GM23338 (cell line): ENCODE measurements at regions not wholly inside any gene's neighbourhood (a gene's known extent, or its start where the extent isn't known, plus 50 kb on each side); places are given as distances from the start of the nearest gene placed in this dataset.

Source experiments
- ATAC-seq: fragments of 200-7000 bp; cut with Tn5 transposase; 3 replicates; pipeline ENCODE4 v1.9.1; 2020
- DNase-seq: peaks from one replicate; pipeline ENCODE4 v3.0.0-alpha.2; 2015; ENCODE audit warnings: low spot score
- H2AFZ ChIP-seq: fragments of 200-600 bp; sonication (generic); 2 replicates; pipeline ENCODE4 v1.8.0; 2016; ENCODE audit warnings: antibody characterized with exemption, mild to moderate bottlenecking, moderate library complexity
- H3F3A ChIP-seq: fragments of 200-600 bp; sonication (generic); replicated peaks from 2 replicates; pipeline ENCODE4 v1.8.0; 2017; ENCODE audit warnings: antibody characterized with exemption, mixed run types, low read depth
- H3K27ac ChIP-seq: fragments of 200-600 bp; sonication (generic); 2 replicates; pipeline ENCODE4 v1.6.1; 2016; ENCODE audit warnings: low read depth
- H3K27me3 ChIP-seq: fragments of 200-600 bp; sonication (generic); 2 replicates; pipeline ENCODE4 v1.8.0; 2016; ENCODE audit warnings: mild to moderate bottlenecking, mixed run types, moderate library complexity; ENCODE audit not compliant: insufficient read depth
- H3K36me3 ChIP-seq: fragments of 200-600 bp; sonication (generic); 2 replicates; pipeline ENCODE4 v1.8.0; 2016; ENCODE audit warnings: mild to moderate bottlenecking; ENCODE audit not compliant: insufficient read depth
- H3K4me1 ChIP-seq: fragments of 200-600 bp; sonication (generic); 2 replicates; pipeline ENCODE4 v1.8.0; 2016; ENCODE audit warnings: mild to moderate bottlenecking, moderate library complexity; ENCODE audit not compliant: insufficient read depth
- H3K4me2 ChIP-seq: fragments of 200-600 bp; sonication (generic); 2 replicates; pipeline ENCODE4 v1.7.1; 2017; ENCODE audit warnings: mixed run types
- H3K4me3 ChIP-seq: fragments of 200-600 bp; sonication (generic); 2 replicates; pipeline ENCODE4 v1.6.1; 2016; ENCODE audit warnings: mixed run types
- H3K79me2 ChIP-seq: fragments of 200-600 bp; sonication (generic); replicated peaks from 2 replicates; pipeline ENCODE4 v1.8.0; 2017; ENCODE audit warnings: mild to moderate bottlenecking; ENCODE audit not compliant: insufficient read depth
- H3K9me2 ChIP-seq: fragments of 200-600 bp; sonication (generic); 2 replicates; pipeline ENCODE4 v1.8.0; 2017; ENCODE audit not compliant: insufficient read depth
- H4K20me1 ChIP-seq: fragments of 200-600 bp; sonication (generic); replicated peaks from 2 replicates; pipeline ENCODE4 v1.8.0; 2017; ENCODE audit warnings: mild to moderate bottlenecking; ENCODE audit not compliant: insufficient read depth
- H3K27ac Mint-ChIP-seq: 2 replicates; pipeline ENCODE4 v1.8.0; 2020; ENCODE audit warnings: inconsistent platforms, mild to moderate bottlenecking, moderate library complexity, mixed read lengths
- H3K27me3 Mint-ChIP-seq: 3 replicates; pipeline ENCODE4 v1.8.0; 2022; ENCODE audit warnings: low read depth, mild to moderate bottlenecking, moderate library complexity, mixed read lengths, inconsistent platforms; ENCODE audit not compliant: insufficient read depth, poor library complexity
- H3K36me3 Mint-ChIP-seq: 3 replicates; pipeline ENCODE4 v1.8.0; 2021; ENCODE audit warnings: low read depth, mild to moderate bottlenecking, inconsistent platforms, moderate library complexity, mixed read lengths
- H3K4me1 Mint-ChIP-seq: 3 replicates; pipeline ENCODE4 v1.8.0; 2020; ENCODE audit warnings: mild to moderate bottlenecking, inconsistent platforms, mixed read lengths
- H3K4me3 Mint-ChIP-seq: 3 replicates; pipeline ENCODE4 v1.8.0; 2021; ENCODE audit warnings: moderate library complexity, mild to moderate bottlenecking, inconsistent platforms, mixed read lengths
- H3K9me3 Mint-ChIP-seq: 3 replicates; pipeline ENCODE4 v1.8.0; 2020; ENCODE audit warnings: moderate library complexity, mild to moderate bottlenecking, inconsistent platforms, mixed read lengths
- CREB1 ChIP-seq: fragments of 250-450 bp; sonication (Bioruptor Pico); IDR thresholded peaks from 2 replicates; pipeline ENCODE4 v1.5.0; 2020; ENCODE audit warnings: low read depth, mild to moderate bottlenecking, moderate library complexity
- EZH2 ChIP-seq: fragments of 200-600 bp; sonication (generic); IDR thresholded peaks from one replicate; pipeline ENCODE4 v1.8.0; 2017; ENCODE audit warnings: antibody characterized with exemption, mild to moderate bottlenecking, low read depth; ENCODE audit not compliant: unreplicated experiment
- EZH2phosphoT487 ChIP-seq: fragments of 200-600 bp; sonication (generic); IDR thresholded peaks from one replicate; pipeline ENCODE4 v1.8.1; 2018; ENCODE audit warnings: antibody characterized with exemption; ENCODE audit not compliant: unreplicated experiment
- JUNB ChIP-seq: IDR thresholded peaks from one replicate; pipeline ENCODE4 v1.6.1; 2016; ENCODE audit warnings: antibody characterized with exemption; ENCODE audit not compliant: unreplicated experiment
- NANOG ChIP-seq: IDR thresholded peaks from 2 replicates; pipeline ENCODE4 v1.6.1; 2016; ENCODE audit warnings: antibody characterized with exemption, borderline replicate concordance
- ZNF114 ChIP-seq: fragments of 250-450 bp; sonication (Bioruptor Pico); IDR thresholded peaks from 2 replicates; pipeline ENCODE4 v1.5.0; 2020; ENCODE audit warnings: mild to moderate bottlenecking, moderate library complexity
- ZNF331 ChIP-seq: fragments of 250-450 bp; sonication (Bioruptor Pico); IDR thresholded peaks from 2 replicates; pipeline ENCODE4 v1.5.0; 2020; ENCODE audit warnings: low read depth, mild to moderate bottlenecking, moderate library complexity
- ZNF462 ChIP-seq: fragments of 250-450 bp; sonication (Bioruptor Pico); IDR thresholded peaks from 2 replicates; pipeline ENCODE4 v1.5.0; 2020; ENCODE audit warnings: mild to moderate bottlenecking, moderate library complexity
- TF ChIP-seq, protein P1 (sequence below), 2 experiments: fragments of 200-600 bp in 1 of 2; sonication (generic) in 1 of 2; conservative IDR thresholded peaks; 2 replicates each; pipeline versions ENCODE4 v1.5.1 to v1.6.1; 2016 to 2017; ENCODE audit warnings: antibody characterized with exemption in 2 of 2, low read depth in 2 of 2, mild to moderate bottlenecking in 2 of 2, moderate library complexity in 1 of 2
- TF ChIP-seq, protein P2 (sequence below): IDR thresholded peaks from 2 replicates; pipeline ENCODE4 v1.6.1; 2016; ENCODE audit warnings: antibody characterized with exemption

- TF ChIP-seq, protein P1, sequence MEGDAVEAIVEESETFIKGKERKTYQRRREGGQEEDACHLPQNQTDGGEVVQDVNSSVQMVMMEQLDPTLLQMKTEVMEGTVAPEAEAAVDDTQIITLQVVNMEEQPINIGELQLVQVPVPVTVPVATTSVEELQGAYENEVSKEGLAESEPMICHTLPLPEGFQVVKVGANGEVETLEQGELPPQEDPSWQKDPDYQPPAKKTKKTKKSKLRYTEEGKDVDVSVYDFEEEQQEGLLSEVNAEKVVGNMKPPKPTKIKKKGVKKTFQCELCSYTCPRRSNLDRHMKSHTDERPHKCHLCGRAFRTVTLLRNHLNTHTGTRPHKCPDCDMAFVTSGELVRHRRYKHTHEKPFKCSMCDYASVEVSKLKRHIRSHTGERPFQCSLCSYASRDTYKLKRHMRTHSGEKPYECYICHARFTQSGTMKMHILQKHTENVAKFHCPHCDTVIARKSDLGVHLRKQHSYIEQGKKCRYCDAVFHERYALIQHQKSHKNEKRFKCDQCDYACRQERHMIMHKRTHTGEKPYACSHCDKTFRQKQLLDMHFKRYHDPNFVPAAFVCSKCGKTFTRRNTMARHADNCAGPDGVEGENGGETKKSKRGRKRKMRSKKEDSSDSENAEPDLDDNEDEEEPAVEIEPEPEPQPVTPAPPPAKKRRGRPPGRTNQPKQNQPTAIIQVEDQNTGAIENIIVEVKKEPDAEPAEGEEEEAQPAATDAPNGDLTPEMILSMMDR (conservative IDR thresholded peaks at IDR 0.05; ENCODE audit: low read depth in 2 of 2), result no peak
- TF ChIP-seq EZH2phosphoT487, result no peak
- TF ChIP-seq, protein P2, sequence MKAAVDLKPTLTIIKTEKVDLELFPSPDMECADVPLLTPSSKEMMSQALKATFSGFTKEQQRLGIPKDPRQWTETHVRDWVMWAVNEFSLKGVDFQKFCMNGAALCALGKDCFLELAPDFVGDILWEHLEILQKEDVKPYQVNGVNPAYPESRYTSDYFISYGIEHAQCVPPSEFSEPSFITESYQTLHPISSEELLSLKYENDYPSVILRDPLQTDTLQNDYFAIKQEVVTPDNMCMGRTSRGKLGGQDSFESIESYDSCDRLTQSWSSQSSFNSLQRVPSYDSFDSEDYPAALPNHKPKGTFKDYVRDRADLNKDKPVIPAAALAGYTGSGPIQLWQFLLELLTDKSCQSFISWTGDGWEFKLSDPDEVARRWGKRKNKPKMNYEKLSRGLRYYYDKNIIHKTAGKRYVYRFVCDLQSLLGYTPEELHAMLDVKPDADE, result no peak
- no peak for TF ChIP-seq ZNF331 (CRISPR knock-in tag)
- TF ChIP-seq CREB1, result no peak
Measured at GRCh38 chr3:22858486-22858885, 344.6 kb upstream of the UBE2E2 start (continued).

DNA sequence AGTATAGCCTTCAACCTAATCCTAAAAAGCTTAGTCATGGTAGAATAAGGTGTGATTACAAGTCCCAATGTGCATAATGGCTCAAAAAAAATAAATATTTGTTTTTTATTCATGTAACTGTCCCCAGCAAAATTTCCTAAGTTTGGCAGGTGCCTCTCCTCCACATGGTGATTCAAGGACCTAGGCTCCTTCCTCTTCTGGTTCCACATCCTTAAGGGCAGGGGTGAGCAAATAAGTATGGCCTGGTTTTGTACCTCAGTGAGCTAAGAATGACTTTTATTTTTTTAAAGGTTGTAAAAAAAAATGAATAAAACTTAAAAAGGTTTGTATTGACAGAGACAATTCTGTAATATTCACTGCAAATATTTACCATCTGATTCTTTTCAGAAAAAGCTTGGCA is 343.5 kb upstream of the UBE2E2 start:
- no peak overlapping the region for H3K4me3 ChIP-seq
- no peak overlapping the region for H3K4me2 ChIP-seq
- no peaks in the 10 kb centered on the region; the same call in 1 of the 2 replicates for H3K4me1 ChIP-seq
- DNase-seq (no peak), ATAC-seq (no peak)
- no peaks in the 10 kb centered on the region for H3F3A ChIP-seq
- H3K36me3 ChIP-seq, result no peaks in the 10 kb centered on the region
- no peak overlapping the region for H3K4me3 Mint-ChIP-seq
- H3K27ac ChIP-seq, result no peak overlapping the region
- H3K27me3 ChIP-seq, result no peaks in the 10 kb centered on the region
- H3K9me2 ChIP-seq, result 0 out of 2 replicates have a peak, but pooled peaks cover 4% of the 10 kb centered on the region
- H3K9me3 Mint-ChIP-seq, result no peaks in the 10 kb centered on the region
- no peaks in the 10 kb centered on the region for H3K79me2 ChIP-seq
- TF ChIP-seq ZNF331 (CRISPR knock-in tag) (no peak), EZH2 (no peak), JUNB (no peak), ZNF114 (no peak), ZNF462 (no peak), EZH2phosphoT487 (no peak), NANOG (no peak)
- TF ChIP-seq, protein P2, result no peak
- TF ChIP-seq, protein P1 (conservative IDR thresholded peaks at IDR 0.05; ENCODE audit: low read depth in 2 of 2), result no peak
- peaks cover 5% of the 10 kb centered on the region for H3K4me1 Mint-ChIP-seq
- no peak overlapping the region for H2AFZ ChIP-seq
- H3K27me3 Mint-ChIP-seq, result peaks cover 1% of the 10 kb centered on the region
- no peak overlapping the region for H3K27ac Mint-ChIP-seq
- no peaks in the 10 kb centered on the region for H4K20me1 ChIP-seq
- H3K36me3 Mint-ChIP-seq, result no peaks in the 10 kb centered on the region
